RWPE1 (cell line): ENCODE measurements at regions not wholly inside any gene's neighbourhood (a gene's known extent, or its start where the extent isn't known, plus 50 kb on each side); places are given as distances from the start of the nearest gene placed in this dataset.

ENCODE experiments used
- CTCF ChIA-PET: fragments of 350-600 bp; sonication (Branson Sonifier 250); formaldehyde crosslinking; extraction: SDS; loops from one replicate; lab custom pipeline; 2021; lab: Yijun Ruan, JAX
- POLR2A ChIA-PET: fragments of 400-600 bp; formaldehyde crosslinking; extraction: SDS; loops from one replicate; lab custom pipeline; 2020; ENCODE audit warnings: antibody characterized with exemption; ENCODE audit not compliant: low non-redundant PET; lab: Yijun Ruan, JAX
- DNase-seq: peaks from one replicate; pipeline ENCODE4 v3.0.0; 2012; ENCODE audit warnings: low spot score
- H3K27ac ChIP-seq: fragments of 450-650 bp; 2 replicates; pipeline ENCODE4 v1.5.1; 2017
- CTCF ChIP-seq: fragments of 450-650 bp; conservative IDR thresholded peaks from 2 replicates; pipeline ENCODE4 v1.5.1; 2017; ENCODE audit warnings: low read depth, mild to moderate bottlenecking

GRCh38 chr2:111712940-111713515 is 171.0 kb downstream of the ANAPC1 start:
- no peak for DNase-seq
- CTCF ChIA-PET: no interaction called here
- POLR2A ChIA-PET: no interaction called here
- no peak overlapping the region for H3K27ac ChIP-seq
- TF ChIP-seq CTCF: no peak

- DNase-seq: no peak
- CTCF ChIA-PET: no interaction called here
- no peak for TF ChIP-seq CTCF
- no peak overlapping the region for H3K27ac ChIP-seq
- POLR2A ChIA-PET: no interaction called here
Observed at GRCh38 chr2:111715987-111716904, 167.7 kb downstream of the ANAPC1 start.

GRCh38 chr2:111716905-111717775 is 166.9 kb downstream of the ANAPC1 start:
- POLR2A ChIA-PET: no interaction called here
- DNase-seq: no peak
- H3K27ac ChIP-seq: no peak overlapping the region
- CTCF ChIA-PET: no interaction called here
- TF ChIP-seq CTCF: no peak
